ENCODE measurements at regions not wholly inside any gene's neighbourhood (a gene's known extent, or its start where the extent isn't known, plus 50 kb on each side); places are given as distances from the start of the nearest gene placed in this dataset.

- DNase-seq, result peak in 1 of 3 donors; percentile 35
- H3K4me3 ChIP-seq (ENCODE audit: low read length), result no peak overlapping the region
- no peak for ATAC-seq
- WGBS, result 90% methylated on average over 3 of the region's 3 CpGs
- no peaks in the 10 kb centered on the region for H3K27me3 ChIP-seq (ENCODE audit: control insufficient read depth, insufficient read depth)
- intact Hi-C loops (cut with DNase I), result no loop called here
- no peaks in the 10 kb centered on the region for H3K4me1 ChIP-seq (ENCODE audit: control insufficient read depth, insufficient read depth, low read length)
- H3K9me3 ChIP-seq (ENCODE audit: control insufficient read depth, low read length), result no peaks in the 10 kb centered on the region
- no peak overlapping the region for H3K27ac ChIP-seq (ENCODE audit: low read length)
Measured at GRCh38 chr6:87828044-87828443, 126.0 kb upstream of the AKIRIN2 start.

GRCh38 chr6:87827346-87827745 lies 125.3 kb upstream of the AKIRIN2 start:
- ATAC-seq, result no peak
- 51% methylated on average over 6 of the region's 6 CpGs for WGBS
- no peaks in the 10 kb centered on the region for H3K4me1 ChIP-seq (ENCODE audit: control insufficient read depth, insufficient read depth, low read length)
- no peaks in the 10 kb centered on the region for H3K9me3 ChIP-seq (ENCODE audit: control insufficient read depth, low read length)
- intact Hi-C loops (cut with DNase I), result no loop called here
- no peak overlapping the region for H3K4me3 ChIP-seq (ENCODE audit: low read length)
- H3K27me3 ChIP-seq (ENCODE audit: control insufficient read depth, insufficient read depth), result no peaks in the 10 kb centered on the region
- H3K27ac ChIP-seq (ENCODE audit: low read length), result no peak overlapping the region
- DNase-seq, result no peak

DNA sequence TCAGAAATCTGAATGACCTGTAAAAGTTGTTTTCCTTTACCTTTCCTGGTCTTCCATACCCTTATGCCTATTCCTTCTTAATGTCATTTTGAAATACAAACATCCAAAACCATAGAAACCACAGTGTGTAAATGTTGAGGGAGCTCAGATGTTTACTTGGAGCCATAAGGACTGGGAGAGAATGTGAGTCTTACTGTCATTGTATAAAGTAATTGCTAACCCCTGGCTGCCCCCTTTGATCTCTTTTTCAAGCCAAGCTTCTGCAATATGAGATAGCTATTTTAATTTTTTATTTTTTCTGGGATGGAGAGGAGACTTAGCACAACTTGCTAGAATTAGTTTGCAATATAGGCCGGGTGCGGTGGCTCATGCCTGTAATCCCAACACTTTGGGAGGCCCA lies 124.4 kb upstream of the AKIRIN2 start:
- H3K27me3 ChIP-seq (ENCODE audit: control insufficient read depth, insufficient read depth), result no peaks in the 10 kb centered on the region
- intact Hi-C loops (cut with DNase I), result no loop called here
- no peak for ATAC-seq

GRCh38 chr6:87825821-87826221 lies 123.8 kb upstream of the AKIRIN2 start:
- Histone ChIP-seq H3K9me3 (ENCODE audit: control insufficient read depth, low read length) (no peaks in the 10 kb centered on the region), H3K27ac (ENCODE audit: low read length) (no peak overlapping the region), H3K4me1 (ENCODE audit: control insufficient read depth, insufficient read depth, low read length) (no peaks in the 10 kb centered on the region), H3K27me3 (ENCODE audit: control insufficient read depth, insufficient read depth) (no peaks in the 10 kb centered on the region), H3K4me3 (ENCODE audit: low read length) (no peak overlapping the region)
- peak in 1 of 2 donors; percentile 31 for ATAC-seq
- 45% methylated on average over 2 of the region's 2 CpGs for WGBS
- DNase-seq, result no peak
- intact Hi-C loops (cut with DNase I), result no loop called here

More for the DNA sequence above, 124.4 kb upstream of the AKIRIN2 start:
- no peak overlapping the region for H3K27ac ChIP-seq (ENCODE audit: low read length)
- H3K4me3 ChIP-seq (ENCODE audit: low read length), result no peak overlapping the region
- 72% methylated on average over 2 of the region's 2 CpGs for WGBS
- DNase-seq, result no peak
- H3K9me3 ChIP-seq (ENCODE audit: control insufficient read depth, low read length), result no peaks in the 10 kb centered on the region
- H3K4me1 ChIP-seq (ENCODE audit: control insufficient read depth, insufficient read depth, low read length), result no peaks in the 10 kb centered on the region

DNA sequence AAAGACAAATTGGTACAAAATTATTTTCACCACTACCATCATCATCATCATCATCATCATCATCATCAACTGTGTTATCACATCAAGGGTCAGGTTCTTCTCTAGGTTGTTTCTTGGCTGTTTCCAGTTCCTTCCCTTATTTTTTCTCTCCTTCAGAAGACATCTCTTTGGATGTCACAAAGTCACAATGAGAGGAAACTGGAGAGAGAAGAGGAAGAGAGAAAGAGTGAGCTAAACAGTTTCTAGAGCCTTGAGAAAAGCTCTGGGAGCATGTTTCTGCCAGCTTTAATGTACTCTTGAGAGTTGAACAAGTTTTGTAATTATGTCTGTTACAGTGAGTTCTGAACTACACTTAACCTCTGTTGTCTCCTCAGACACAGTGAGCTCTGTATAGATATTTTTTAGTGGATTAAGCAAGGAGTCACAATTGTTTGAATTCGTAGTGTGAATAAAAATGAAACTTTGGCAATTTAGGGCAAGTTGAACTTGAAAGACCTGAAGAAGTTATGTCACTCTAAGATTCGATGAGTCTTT lies 123.0 kb upstream of the AKIRIN2 start:
- Histone ChIP-seq H3K27ac (ENCODE audit: low read length) (no peak overlapping the region), H3K27me3 (ENCODE audit: control insufficient read depth, insufficient read depth) (no peaks in the 10 kb centered on the region), H3K9me3 (ENCODE audit: control insufficient read depth, low read length) (no peaks in the 10 kb centered on the region), H3K4me1 (ENCODE audit: control insufficient read depth, insufficient read depth, low read length) (no peaks in the 10 kb centered on the region), H3K4me3 (ENCODE audit: low read length) (no peak overlapping the region)
- intact Hi-C loops (cut with DNase I), result no loop called here
- DNase-seq (no peak), ATAC-seq (peak; percentile 71 to 86)
- 42% methylated on average over 2 of the region's 2 CpGs for WGBS

DNA sequence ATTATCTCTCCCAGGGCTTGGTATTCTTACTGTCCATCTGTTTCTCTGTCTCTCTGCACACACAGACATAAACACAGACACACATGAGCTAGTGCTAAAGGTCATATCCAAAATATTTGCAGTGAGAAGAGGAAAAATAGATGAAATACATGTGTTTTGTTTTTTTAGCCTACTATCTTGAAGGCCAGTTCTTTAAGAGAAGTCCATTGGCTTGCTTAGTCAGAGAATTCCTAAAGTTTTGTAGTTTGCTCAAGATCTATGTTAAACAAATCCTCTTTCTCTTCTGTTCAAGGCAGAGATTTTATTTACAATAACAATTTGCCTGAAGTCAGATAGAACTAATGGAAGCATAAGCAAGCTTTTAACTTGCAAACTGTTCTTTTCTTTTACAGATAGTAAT lies 120.0 kb upstream of the AKIRIN2 start:
- intact Hi-C loops (cut with DNase I), result no loop called here
- no peak overlapping the region for H3K4me3 ChIP-seq (ENCODE audit: low read length)
- no peak for DNase-seq
- no peak for ATAC-seq
- no peaks in the 10 kb centered on the region for H3K27me3 ChIP-seq (ENCODE audit: control insufficient read depth, insufficient read depth)
- no peaks in the 10 kb centered on the region for H3K4me1 ChIP-seq (ENCODE audit: control insufficient read depth, insufficient read depth, low read length)
- no peak overlapping the region for H3K27ac ChIP-seq (ENCODE audit: low read length)
- no peaks in the 10 kb centered on the region for H3K9me3 ChIP-seq (ENCODE audit: control insufficient read depth, low read length)

GRCh38 chr6:87820343-87820984 lies 118.4 kb upstream of the AKIRIN2 start:
- H3K4me1 ChIP-seq (ENCODE audit: control insufficient read depth, insufficient read depth, low read length), result no peaks in the 10 kb centered on the region
- no peaks in the 10 kb centered on the region for H3K27me3 ChIP-seq (ENCODE audit: control insufficient read depth, insufficient read depth)
- DNase-seq (no peak), ATAC-seq (no peak)
- no peak overlapping the region for H3K27ac ChIP-seq (ENCODE audit: low read length)
- WGBS, result 87% methylated on average over 7 of the region's 7 CpGs
- H3K9me3 ChIP-seq (ENCODE audit: control insufficient read depth, low read length), result no peaks in the 10 kb centered on the region
- H3K4me3 ChIP-seq (ENCODE audit: low read length), result no peak overlapping the region
- intact Hi-C loops (cut with DNase I), result no loop called here

- ATAC-seq (no peak), DNase-seq (no peak)
- WGBS, result 61% methylated on average over 1 of the region's 1 CpG
- no peak overlapping the region for H3K4me3 ChIP-seq (ENCODE audit: low read length)
- intact Hi-C loops (cut with DNase I), result no loop called here
- H3K27ac ChIP-seq (ENCODE audit: low read length), result no peak overlapping the region
- H3K4me1 ChIP-seq (ENCODE audit: control insufficient read depth, insufficient read depth, low read length), result no peaks in the 10 kb centered on the region
- H3K27me3 ChIP-seq (ENCODE audit: control insufficient read depth, insufficient read depth), result no peaks in the 10 kb centered on the region
- no peaks in the 10 kb centered on the region for H3K9me3 ChIP-seq (ENCODE audit: control insufficient read depth, low read length)
Measured at GRCh38 chr6:87817183-87817582, 115.2 kb upstream of the AKIRIN2 start.

- H3K4me3 ChIP-seq (ENCODE audit: low read length), result no peak overlapping the region
- H3K27ac ChIP-seq (ENCODE audit: low read length), result no peak overlapping the region
- ATAC-seq, result no peak
- no peak for DNase-seq
- H3K27me3 ChIP-seq (ENCODE audit: control insufficient read depth, insufficient read depth), result no peaks in the 10 kb centered on the region
- intact Hi-C loops (cut with DNase I), result no loop called here
- H3K9me3 ChIP-seq (ENCODE audit: control insufficient read depth, low read length), result no peaks in the 10 kb centered on the region
- H3K4me1 ChIP-seq (ENCODE audit: control insufficient read depth, insufficient read depth, low read length), result no peaks in the 10 kb centered on the region
- 79% methylated on average over 1 of the region's 1 CpG for WGBS
Measured at GRCh38 chr6:87815449-87815848, 113.4 kb upstream of the AKIRIN2 start.

- H3K4me1 ChIP-seq (ENCODE audit: control insufficient read depth, insufficient read depth, low read length), result peaks cover 2% of the 10 kb centered on the region
- no peak overlapping the region for H3K27ac ChIP-seq (ENCODE audit: low read length)
- WGBS, result 77% methylated on average over 5 of the region's 5 CpGs
- DNase-seq, result no peak
- no peak overlapping the region for H3K4me3 ChIP-seq (ENCODE audit: low read length)
- intact Hi-C loops (cut with DNase I), result no loop called here
- no peaks in the 10 kb centered on the region for H3K9me3 ChIP-seq (ENCODE audit: control insufficient read depth, low read length)
- ATAC-seq, result no peak
- H3K27me3 ChIP-seq (ENCODE audit: control insufficient read depth, insufficient read depth), result no peaks in the 10 kb centered on the region
Measured at GRCh38 chr6:87808005-87808757, 106.1 kb upstream of the AKIRIN2 start.

DNA sequence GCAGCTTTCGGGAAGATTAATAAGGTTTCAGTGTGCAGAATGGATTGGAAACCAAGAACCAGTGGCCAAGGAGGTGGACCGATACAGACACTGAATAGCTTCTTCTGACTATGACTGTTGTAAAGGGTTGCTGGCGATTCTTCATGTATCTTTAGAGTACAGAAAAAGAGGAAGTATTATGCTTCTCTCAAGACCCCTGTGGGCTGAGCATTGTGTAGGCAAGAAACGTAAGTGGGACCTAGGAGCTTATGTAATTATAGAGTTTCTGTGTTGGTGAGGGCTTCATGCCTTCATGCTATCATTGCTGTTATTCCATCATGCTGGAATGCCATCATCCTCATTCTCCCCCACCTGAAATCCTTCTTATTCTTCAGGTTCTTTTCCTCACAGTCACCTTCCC lies 105.4 kb upstream of the AKIRIN2 start:
- H3K27me3 ChIP-seq (ENCODE audit: control insufficient read depth, insufficient read depth), result no peaks in the 10 kb centered on the region
- ATAC-seq, result no peak
- H3K27ac ChIP-seq (ENCODE audit: low read length), result no peak overlapping the region
- no peaks in the 10 kb centered on the region for H3K9me3 ChIP-seq (ENCODE audit: control insufficient read depth, low read length)
- no peak for DNase-seq
- WGBS, result 89% methylated on average over 4 of the region's 4 CpGs
- H3K4me1 ChIP-seq (ENCODE audit: control insufficient read depth, insufficient read depth, low read length), result peaks cover 2% of the 10 kb centered on the region
- no peak overlapping the region for H3K4me3 ChIP-seq (ENCODE audit: low read length)
- intact Hi-C loops (cut with DNase I), result no loop called here
